ENCODE measurements at regions not wholly inside any gene's neighbourhood (a gene's known extent, or its start where the extent isn't known, plus 50 kb on each side); places are given as distances from the start of the nearest gene placed in this dataset.

DNA sequence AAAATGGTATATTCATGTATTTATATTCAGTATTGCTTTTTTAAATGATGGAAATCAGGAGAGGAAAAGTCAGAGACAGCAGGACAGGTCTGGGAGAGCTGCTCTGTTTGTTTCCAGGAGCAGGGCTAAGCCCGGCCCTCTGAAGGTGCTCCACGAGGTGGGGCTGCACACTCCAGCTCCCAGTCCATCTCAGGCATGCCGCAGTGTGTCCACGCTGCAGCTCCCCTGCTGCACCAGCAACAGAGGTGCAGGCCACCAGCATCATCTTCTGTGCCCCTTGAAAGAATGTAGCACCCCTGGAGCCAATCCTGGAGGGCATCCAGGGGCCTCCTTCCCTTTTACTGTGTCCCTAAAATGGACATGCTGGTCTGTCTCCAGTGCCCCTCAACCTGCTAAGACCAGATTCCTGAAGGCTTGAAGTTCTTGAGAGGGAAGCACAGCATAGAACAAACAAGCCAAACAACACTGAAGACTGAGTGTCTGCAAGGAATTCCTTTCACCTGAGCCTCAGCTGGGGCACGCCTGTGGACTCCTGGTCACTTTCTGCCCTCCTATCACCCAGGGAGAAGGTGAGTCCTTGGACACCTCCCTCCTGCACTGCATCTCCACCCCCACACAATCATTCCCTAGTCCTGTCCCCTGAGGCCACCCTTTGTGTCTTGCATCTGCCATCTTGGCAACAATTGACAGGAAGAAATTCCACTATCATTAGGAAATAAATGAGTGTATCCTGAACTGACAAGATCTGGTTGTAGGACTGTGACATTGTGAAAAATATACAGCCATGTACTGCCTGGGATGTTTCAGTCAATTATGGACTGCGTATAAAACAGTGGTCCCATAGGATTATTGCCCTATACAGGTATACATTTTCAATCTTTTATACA is 100.5 kb downstream of the CXCL12 start:
- FAIRE-seq: no peak
- no peaks in the 10 kb centered on the region for H3K36me3 ChIP-seq (ENCODE audit: control insufficient read depth, insufficient read depth, low read length)

DNA sequence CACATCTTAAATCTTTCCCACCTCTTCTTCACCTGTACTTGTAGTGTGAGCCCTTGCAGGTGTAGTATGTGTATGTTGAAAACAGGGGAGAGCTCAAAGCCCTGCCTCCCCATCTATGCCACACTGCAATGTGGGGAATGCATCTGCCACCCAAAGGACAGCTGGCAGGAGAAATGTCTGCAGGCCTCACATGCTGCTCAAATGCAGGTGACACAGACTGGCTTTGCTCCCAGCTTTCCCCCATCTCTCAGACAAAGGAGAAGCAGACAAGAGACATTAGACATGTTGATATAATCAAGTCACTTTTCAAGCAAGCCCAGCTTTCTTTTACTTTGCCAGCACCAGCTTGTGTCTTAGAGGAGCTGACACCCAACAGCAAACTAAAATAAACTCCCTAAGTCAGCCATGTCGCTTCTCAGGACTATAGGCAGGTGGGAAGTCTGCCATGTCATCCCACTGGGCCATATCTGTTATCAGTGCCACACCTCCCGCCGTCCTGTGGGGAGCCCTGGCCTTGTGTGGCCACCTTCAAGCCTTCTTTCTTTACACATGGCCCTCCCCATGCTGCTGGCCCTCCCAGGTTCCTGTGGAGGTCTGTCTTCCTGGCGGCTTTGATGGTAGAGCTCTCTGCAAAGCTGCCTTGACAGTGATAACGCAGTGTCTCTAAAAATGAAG is 102.1 kb downstream of the CXCL12 start:
- H3K4me3 ChIP-seq (ENCODE audit: low read depth, low read length): no peak overlapping the region
- no peak for DNase-seq (ENCODE audit: low read depth)
- H3K36me3 ChIP-seq (ENCODE audit: control insufficient read depth, insufficient read depth, low read length): no peaks in the 10 kb centered on the region
- FAIRE-seq: no peak
- TF ChIP-seq, protein P1, sequence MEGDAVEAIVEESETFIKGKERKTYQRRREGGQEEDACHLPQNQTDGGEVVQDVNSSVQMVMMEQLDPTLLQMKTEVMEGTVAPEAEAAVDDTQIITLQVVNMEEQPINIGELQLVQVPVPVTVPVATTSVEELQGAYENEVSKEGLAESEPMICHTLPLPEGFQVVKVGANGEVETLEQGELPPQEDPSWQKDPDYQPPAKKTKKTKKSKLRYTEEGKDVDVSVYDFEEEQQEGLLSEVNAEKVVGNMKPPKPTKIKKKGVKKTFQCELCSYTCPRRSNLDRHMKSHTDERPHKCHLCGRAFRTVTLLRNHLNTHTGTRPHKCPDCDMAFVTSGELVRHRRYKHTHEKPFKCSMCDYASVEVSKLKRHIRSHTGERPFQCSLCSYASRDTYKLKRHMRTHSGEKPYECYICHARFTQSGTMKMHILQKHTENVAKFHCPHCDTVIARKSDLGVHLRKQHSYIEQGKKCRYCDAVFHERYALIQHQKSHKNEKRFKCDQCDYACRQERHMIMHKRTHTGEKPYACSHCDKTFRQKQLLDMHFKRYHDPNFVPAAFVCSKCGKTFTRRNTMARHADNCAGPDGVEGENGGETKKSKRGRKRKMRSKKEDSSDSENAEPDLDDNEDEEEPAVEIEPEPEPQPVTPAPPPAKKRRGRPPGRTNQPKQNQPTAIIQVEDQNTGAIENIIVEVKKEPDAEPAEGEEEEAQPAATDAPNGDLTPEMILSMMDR (IDR thresholded peaks at IDR 0.05; ENCODE audit: insufficient read depth, low read length, severe bottlenecking): no peak
- no peaks in the 10 kb centered on the region for H3K27me3 ChIP-seq (ENCODE audit: control insufficient read depth, insufficient read depth, low read length)

More for the DNA sequence above, 100.5 kb downstream of the CXCL12 start:
- no peaks in the 10 kb centered on the region for H3K27me3 ChIP-seq (ENCODE audit: control insufficient read depth, insufficient read depth, low read length)
- DNase-seq (ENCODE audit: low read depth): no peak
- TF ChIP-seq, protein P1 (IDR thresholded peaks at IDR 0.05; ENCODE audit: insufficient read depth, low read length, severe bottlenecking): no peak
- H3K4me3 ChIP-seq (ENCODE audit: low read depth, low read length): no peak overlapping the region

DNA sequence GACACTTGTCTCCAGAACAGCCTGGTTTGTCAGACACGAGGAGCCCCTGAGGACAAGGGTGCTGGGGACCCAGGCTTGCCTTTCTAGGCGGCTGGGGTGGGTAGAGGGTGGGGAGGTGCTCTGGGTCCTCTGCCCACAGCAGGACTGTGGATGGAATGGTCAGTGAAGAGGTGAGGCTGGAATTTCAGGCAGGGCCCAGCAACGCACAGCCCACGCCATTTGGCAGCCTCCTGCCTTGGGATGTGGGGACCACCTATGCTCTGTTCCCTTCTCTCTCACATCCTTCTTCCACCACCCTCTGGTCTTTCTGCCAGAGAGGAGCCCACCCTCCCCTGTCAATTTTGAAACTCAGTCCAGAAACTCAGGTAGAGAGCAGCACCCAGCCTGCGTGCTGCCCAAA is 103.2 kb downstream of the CXCL12 start:
- FAIRE-seq (no peak), DNase-seq (ENCODE audit: low read depth) (no peak)

DNA sequence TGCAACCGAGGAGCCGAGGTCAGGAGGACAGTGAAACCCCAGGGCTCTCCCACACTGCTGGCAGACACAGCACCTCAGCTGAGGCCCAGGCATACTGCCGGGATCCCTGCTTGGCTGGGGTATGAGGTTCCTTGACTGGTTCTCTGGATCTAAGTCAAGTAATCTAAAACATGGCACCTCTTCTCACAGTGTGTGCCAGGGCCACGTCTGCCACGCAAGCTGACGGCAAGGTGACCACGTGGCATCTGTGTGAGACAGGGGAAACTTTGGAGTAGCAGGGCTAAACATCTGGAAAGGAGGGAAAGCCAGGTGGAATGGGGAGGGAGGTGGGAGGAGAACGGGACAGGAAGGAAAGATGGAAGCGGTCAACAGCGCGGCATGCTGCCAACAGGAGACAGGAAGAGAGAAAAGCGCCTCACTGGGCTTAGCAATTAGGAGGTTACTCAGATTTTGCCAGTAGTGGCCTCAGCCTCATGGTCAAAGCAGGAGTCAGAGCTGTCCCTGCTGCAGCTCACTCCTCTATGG is 103.7 kb downstream of the CXCL12 start:
- Histone ChIP-seq H3K36me3 (ENCODE audit: control insufficient read depth, insufficient read depth, low read length) (no peaks in the 10 kb centered on the region), H3K27me3 (ENCODE audit: control insufficient read depth, insufficient read depth, low read length) (no peaks in the 10 kb centered on the region), H3K4me3 (ENCODE audit: low read depth, low read length) (no peak overlapping the region)
- TF ChIP-seq, protein P1 (IDR thresholded peaks at IDR 0.05; ENCODE audit: insufficient read depth, low read length, severe bottlenecking): no peak
- no peak for DNase-seq (ENCODE audit: low read depth)
- no peak for FAIRE-seq

More for the DNA sequence above, 103.2 kb downstream of the CXCL12 start:
- no peaks in the 10 kb centered on the region for H3K27me3 ChIP-seq (ENCODE audit: control insufficient read depth, insufficient read depth, low read length)
- no peaks in the 10 kb centered on the region for H3K36me3 ChIP-seq (ENCODE audit: control insufficient read depth, insufficient read depth, low read length)
- TF ChIP-seq, protein P1 (IDR thresholded peaks at IDR 0.05; ENCODE audit: insufficient read depth, low read length, severe bottlenecking): no peak
- no peak overlapping the region for H3K4me3 ChIP-seq (ENCODE audit: low read depth, low read length)

DNA sequence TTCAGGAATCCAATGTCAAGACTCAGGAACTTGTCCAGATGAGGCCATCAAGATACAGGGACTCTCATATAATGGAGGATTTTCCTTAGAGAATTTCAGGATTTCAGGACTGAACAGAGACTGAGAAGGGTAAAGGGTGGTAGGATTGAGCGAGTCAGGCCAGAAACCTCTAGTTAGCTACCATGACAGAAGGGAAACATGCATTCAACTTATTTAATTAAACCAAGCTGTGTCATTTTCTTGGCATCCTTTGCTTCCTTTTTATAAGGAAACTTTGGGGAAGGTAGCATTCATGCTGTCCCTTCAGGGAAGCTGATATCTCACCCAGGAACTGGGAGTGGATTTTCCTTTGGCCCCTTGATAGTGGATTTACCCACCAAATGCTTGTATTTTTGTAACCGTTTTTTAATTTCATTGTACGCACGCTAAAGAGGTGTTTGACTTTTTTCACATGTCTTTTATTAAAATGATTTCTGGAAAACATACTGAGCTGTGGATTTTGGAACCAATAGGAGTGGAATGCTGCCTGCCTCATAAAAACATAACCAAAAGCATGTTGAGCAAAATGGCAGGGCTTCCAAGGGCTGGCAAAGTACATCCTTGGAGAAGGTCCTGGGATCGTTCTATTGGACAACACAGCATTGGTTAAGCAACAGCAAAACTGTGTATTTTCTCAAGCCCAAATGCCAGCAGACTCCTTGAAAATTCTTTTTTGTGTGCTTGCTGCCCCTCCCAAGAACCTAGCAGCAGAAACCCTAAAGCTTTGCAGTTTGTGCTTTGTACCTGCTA is 104.5 kb downstream of the CXCL12 start:
- DNase-seq (ENCODE audit: low read depth) (no peak), FAIRE-seq (no peak)
- Histone ChIP-seq H3K4me3 (ENCODE audit: low read depth, low read length) (no peak overlapping the region), H3K27me3 (ENCODE audit: control insufficient read depth, insufficient read depth, low read length) (no peaks in the 10 kb centered on the region), H3K36me3 (ENCODE audit: control insufficient read depth, insufficient read depth, low read length) (no peaks in the 10 kb centered on the region)
- TF ChIP-seq, protein P1 (IDR thresholded peaks at IDR 0.05; ENCODE audit: insufficient read depth, low read length, severe bottlenecking): no peak

Measured in bronchial epithelial cell (primary cell).